GM19395 (cell line): ENCODE measurements at regions not wholly inside any gene's neighbourhood (a gene's known extent, or its start where the extent isn't known, plus 50 kb on each side); places are given as distances from the start of the nearest gene placed in this dataset.
A peak's percentile ranks its signal among the peaks of the same experiment; 100 is the strongest.

Experiments used
- ATAC-seq: cut with Tn5 transposase; IDR thresholded peaks from one replicate; pipeline ENCODE4 v1.9.1; 2021; ENCODE audit warnings: mild to moderate bottlenecking, moderate library complexity; ENCODE audit not compliant: unreplicated experiment

DNA sequence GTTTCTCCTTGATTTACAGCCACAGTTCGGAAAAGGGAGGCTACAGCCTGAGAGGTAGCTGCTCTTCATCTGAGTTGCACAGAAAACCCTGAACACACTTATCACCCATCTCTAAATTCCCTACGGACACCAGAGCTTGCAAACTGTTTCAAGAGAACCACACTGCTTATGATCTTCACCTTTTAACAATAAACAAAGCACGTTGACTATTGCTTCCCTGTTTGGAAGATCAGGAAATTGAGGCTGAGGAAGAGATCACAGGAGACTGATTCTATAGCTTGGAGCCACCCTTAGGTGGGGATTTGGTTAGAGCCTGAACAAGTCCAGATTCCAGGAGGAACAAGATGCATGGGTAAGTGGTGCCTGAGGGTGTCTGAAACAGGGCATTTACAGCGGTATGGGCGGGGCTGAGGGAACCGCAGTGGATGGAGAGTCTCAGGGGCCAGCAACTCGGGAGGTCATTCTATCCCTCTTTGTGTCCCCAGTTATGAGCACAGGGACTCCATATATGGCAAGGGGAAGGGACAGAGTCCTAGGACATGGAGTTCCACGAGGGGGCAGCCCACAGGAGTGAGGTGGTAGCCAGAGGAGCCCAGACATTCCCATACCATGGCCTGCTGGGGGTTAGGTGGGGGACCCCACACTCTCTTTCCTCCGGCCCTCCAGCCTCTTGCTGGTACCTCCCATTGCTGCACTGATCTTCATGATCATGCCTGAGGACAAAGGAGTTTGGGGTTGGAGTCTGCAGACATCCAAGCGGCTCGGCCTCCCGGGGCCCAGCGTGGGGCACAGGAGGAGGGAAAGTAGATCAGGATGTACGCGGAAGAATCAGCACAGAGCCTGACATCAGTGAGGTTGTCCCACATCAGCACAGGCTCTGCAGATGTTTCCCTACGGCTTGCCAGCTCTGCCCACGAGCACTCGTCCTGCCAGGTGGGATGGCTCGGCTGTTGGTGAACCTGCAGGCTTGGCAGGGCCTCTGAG lies 162.3 kb upstream of the ZNF536 start:
- no peak for ATAC-seq

GRCh38 chr19:30212574-30212973 lies 159.6 kb upstream of the ZNF536 start:
- ATAC-seq: no peak

DNA sequence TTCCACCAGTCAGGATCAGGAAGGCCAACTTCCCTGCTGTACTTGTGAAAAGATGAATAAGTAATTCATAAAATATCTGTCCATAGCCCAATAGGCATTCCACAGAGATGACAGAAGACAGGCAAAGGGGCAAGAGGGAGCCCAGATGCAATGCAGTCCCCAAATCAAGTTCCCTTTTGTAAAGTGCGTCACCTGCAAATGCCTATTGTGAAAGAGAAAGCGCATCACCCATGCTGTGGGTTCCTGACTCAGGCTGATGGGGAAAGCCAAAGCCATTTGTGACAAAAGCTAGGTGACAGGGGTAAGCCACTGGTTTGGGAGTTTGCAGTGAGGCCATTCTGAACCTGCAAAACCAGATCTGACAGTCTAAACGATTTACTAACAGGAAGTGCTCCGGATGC lies 157.5 kb upstream of the ZNF536 start:
- ATAC-seq: no peak

DNA sequence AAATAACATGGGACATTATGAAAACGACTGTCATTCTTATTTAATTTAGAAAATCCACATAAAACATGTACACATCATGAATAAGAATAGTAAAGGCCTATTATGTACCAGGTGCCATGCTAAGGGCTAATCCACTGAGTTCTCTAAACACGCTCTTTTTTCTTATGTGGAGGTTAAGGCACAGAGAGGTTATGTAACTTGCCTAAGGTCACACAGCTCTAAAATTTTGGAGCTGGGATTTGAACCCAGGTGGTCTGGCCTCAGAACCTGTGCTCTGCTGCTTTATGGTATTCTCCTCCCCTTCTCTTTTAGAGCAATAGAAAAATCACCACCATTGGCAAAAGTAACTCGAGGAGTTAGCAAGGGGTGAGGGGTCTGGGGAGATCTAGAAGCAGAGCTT lies 156.9 kb upstream of the ZNF536 start:
- ATAC-seq: no peak

DNA sequence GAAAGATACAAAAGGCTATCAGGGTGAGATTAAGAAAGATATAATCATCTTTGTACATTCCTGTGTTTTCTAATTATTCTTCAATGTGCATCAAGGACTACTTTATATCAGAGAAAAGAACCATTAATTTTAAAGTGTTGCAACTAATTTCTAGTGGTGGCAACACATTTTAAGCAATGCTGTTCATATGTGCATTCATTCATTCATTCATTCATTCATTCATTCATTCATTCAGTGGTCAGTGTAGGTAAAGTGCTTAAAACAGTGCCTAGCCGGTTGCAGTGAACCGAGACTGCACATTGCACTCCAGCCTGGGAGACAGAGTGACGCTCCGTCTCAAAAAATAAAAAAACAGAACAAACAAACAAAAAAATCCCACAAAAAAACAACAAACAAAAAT lies 155.7 kb upstream of the ZNF536 start:
- no peak for ATAC-seq

DNA sequence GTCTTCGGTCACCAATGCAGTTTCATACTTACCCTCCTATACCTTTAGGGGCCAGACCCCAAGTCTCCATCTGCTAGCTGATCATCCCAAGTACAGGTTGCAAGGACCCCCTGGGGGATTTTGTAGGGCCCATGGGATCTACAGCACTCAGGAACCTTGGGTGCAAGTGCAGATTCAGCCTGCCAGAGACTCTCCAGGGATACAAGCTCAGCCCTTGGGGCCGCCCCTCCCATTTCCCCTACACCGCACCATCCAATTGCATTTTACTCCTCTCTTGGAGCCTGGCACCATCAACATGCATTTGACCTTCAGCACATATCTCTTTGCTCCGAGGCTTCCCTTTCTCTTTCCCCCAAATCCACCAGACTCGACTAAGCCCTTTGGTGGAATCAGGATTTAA lies 154.7 kb upstream of the ZNF536 start:
- no peak for ATAC-seq

- ATAC-seq: no peak
Measured at GRCh38 chr19:30219702-30220101, 152.5 kb upstream of the ZNF536 start.

- no peak for ATAC-seq
Measured at GRCh38 chr19:30221176-30221575, 151.0 kb upstream of the ZNF536 start.

GRCh38 chr19:30222428-30222873 lies 149.7 kb upstream of the ZNF536 start:
- no peak for ATAC-seq

GRCh38 chr19:30222992-30223865 lies 149.0 kb upstream of the ZNF536 start:
- no peak for ATAC-seq

DNA sequence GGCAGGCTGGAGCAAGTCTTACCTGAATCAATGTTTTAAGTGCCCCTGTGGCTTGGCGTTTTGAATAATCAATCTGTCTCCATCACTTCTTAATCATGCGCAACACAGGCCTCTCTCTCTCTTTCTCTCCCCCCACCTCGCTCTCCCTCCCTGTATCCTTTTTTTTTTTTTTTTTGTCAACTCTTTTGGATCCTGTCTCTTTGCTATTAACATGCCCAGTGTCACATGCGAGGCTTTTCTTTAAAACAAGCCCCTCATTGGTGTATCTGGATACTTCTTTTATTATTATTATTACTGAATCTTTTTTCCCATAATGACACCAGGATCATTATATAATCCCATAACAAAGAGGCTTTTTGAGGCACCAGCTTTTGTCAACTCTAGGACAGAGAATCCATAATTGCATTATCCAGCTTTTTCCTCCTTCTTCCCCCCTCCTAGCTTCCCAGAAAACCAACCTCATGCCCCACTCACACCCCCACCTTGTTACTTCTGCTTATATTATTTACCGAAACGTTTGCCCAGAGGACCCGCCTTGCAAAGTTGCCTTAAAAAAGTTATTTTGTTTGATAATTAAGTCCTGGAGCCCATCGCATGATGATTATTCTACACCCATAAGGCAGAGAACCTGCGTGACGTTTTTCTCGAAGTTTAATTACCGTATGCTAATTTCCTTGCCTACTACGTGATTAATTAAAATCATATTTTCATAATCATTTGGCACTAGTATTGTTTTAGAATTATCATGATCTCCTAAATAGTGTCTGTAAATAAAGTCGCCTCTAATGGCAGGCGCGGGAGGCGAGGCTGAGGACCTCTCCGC lies 148.1 kb upstream of the ZNF536 start:
- no peak for ATAC-seq

DNA sequence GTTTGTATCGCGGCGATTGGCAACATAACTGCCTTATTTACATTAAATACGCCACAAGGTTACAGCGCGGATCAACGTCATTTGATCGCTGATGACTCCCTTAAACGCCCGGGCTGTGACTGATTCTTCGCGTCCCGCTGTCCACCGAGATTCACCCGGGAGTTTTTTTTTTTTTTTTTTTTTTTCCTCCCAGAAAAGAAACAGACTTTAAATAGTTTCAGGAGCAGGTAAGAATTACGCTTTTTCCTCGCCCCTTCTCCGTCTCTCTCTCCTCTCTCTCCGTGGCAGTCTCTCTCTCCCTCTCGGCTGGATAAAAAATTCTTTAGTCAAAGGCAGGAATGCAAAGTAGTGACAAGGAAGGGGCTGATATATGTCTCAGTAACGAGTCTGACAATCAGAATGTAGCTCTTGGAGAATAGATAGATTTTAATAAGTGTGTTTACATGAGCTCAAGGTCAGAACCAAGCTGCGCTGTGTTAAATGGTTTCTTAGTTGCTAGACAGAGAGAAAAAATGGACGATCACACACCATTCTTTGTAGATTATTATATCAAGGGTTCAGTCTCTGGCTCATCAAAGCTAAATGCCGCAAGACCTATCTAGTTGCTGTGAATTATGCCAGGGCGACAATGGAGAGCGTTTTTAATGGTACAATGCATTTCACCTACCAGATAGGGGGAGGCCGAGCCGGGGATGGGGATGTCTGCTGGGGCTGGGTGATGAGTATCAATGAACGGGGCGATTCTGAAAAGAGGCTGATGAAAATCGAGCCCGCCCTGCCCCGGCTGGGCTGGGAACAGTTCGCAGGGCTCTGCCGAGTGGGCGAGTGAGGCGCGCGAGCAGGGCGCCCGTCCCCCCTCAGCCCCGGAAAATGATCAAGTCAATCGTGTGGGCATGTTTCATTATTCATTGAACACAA lies 147.2 kb upstream of the ZNF536 start:
- no peak for ATAC-seq

GRCh38 chr19:30225676-30226463 lies 146.3 kb upstream of the ZNF536 start:
- ATAC-seq: no peak

- no peak for ATAC-seq
Measured at GRCh38 chr19:30226464-30227011, 145.6 kb upstream of the ZNF536 start.

DNA sequence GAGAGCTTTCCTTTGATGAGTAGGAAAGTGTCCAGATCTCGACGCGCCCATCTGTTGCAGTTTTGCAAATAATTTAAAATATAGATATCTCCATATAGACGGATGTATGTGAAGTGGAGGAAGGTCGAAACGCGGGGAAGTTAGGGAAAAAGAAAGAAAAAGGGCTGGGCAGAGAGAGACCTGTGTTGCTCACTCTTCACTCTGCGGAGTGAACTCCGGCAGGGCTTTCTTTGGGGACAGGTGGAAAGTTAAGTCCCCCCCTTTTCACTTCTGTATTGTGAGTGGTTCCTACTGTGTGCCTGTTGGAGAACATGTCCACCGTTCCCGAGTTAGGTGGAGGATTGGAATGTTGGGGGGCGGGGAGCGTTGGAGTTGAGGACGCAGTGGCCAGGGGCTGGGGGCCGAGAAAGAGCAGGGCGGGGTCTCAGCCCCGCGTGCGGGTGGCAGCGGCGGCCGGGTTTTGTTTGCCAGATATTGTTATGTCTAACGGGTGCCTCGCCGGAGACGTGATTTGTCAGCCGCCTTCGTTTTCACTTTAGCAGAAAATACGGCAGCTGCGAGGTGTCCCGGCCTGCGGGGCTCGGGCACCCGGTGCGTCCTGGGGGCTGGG lies 145.1 kb upstream of the ZNF536 start:
- ATAC-seq: peak; percentile 44

- peak; percentile 76 for ATAC-seq
Measured at GRCh38 chr19:30227661-30228112, 144.5 kb upstream of the ZNF536 start.

DNA sequence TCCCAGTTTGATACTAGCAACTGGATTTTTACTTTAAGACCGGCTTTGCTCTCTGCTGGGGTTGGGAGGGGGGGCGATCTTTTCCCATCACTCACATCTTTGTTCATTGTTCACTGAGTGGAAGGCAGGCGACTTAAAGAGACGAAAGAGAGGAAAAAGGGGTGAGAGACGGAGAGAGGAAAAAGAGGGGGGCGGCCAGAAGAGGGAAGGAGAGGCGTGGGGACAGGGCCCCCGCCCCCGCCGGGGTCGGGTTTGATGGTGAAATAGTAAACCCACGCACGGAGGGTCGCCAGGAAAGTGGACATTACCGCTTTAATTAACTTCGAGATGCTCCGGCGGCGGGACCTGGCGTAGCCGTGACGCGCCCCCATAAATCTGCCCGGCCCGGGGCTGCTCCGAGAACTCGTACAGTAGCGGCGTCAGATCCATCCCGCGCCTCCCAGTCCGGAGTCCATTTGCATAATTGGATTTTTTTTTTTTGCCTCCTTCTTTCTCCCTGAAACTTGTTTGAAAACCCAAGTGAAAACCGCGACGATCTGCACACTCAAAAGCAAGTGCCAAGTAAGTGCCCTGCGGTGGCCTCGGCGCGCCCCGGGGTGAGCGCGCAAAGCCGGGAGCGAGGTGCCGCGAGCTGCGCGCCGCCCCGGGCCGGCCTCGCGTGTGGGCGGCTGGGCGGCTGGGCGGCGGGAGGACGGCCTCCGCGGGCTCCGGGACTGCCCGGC lies 143.9 kb upstream of the ZNF536 start:
- ATAC-seq: no peak
